GM12873 (cell line): ENCODE measurements at regions not wholly inside any gene's neighbourhood (a gene's known extent, or its start where the extent isn't known, plus 50 kb on each side); places are given as distances from the start of the nearest gene placed in this dataset.

Experiments
- CTCF ChIP-seq: IDR thresholded peaks from 2 replicates; pipeline ENCODE4 v1.5.1; 2012; ENCODE audit warnings: low read depth, mild to moderate bottlenecking, moderate library complexity, low read length, control low read depth; ENCODE audit not compliant: insufficient read depth; ENCODE audit errors: missing control alignments

GRCh38 chr3:16658004-16658924 lies 53.0 kb upstream of the DAZL start:
- no peak for TF ChIP-seq CTCF

GRCh38 chr3:16658925-16659793 lies 53.9 kb upstream of the DAZL start:
- no peak for TF ChIP-seq CTCF

GRCh38 chr3:16663854-16664712 lies 58.9 kb upstream of the DAZL start:
- no peak for TF ChIP-seq CTCF

GRCh38 chr3:16665282-16665741 lies 60.1 kb upstream of the DAZL start:
- no peak for TF ChIP-seq CTCF

- TF ChIP-seq CTCF: no peak
Observed at GRCh38 chr3:16666206-16666605, 61.0 kb upstream of the DAZL start.

- TF ChIP-seq CTCF: no peak
Observed at GRCh38 chr3:16667633-16668032, 62.4 kb upstream of the DAZL start.
